MCF 10A (cell line): ENCODE measurements at regions not wholly inside any gene's neighbourhood (a gene's known extent, or its start where the extent isn't known, plus 50 kb on each side); places are given as distances from the start of the nearest gene placed in this dataset.

Experiments used
- BruUV-seq: library from RNA; stranded (reverse); fragments of 400-500 nt; replicated peaks from 2 replicates; lab custom pipeline; 2021; lab: Mats Ljungman, UMichigan
- CTCF ChIA-PET: fragments of 300-600 bp; sonication (Branson Sonifier 250); formaldehyde crosslinking; extraction: SDS; loops from one replicate; lab custom pipeline; 2021; ENCODE audit warnings: antibody characterized with exemption, inconsistent platforms; lab: Yijun Ruan, JAX
- POLR2A ChIA-PET: fragments of 300-600, 350-650 bp; sonication (Branson Sonifier 250); formaldehyde crosslinking; extraction: SDS; loops from one replicate; lab custom pipeline; 2020; ENCODE audit warnings: antibody characterized with exemption, inconsistent platforms; lab: Yijun Ruan, JAX
- DNase-seq: peaks from one replicate; pipeline ENCODE4 v3.0.0-alpha.2; 2018; ENCODE audit not compliant: unreplicated experiment
- H3K27ac Mint-ChIP-seq: one replicate; pipeline ENCODE4 v1.8.0; 2022; ENCODE audit warnings: mild to moderate bottlenecking, low read depth, mixed read lengths; ENCODE audit not compliant: unreplicated experiment
- H3K27me3 Mint-ChIP-seq: one replicate; pipeline ENCODE4 v1.8.0; 2022; ENCODE audit warnings: mixed read lengths; ENCODE audit not compliant: insufficient read depth, unreplicated experiment
- H3K36me3 Mint-ChIP-seq: one replicate; pipeline ENCODE4 v1.8.0; 2022; ENCODE audit warnings: mild to moderate bottlenecking, moderate library complexity, mixed read lengths; ENCODE audit not compliant: insufficient read depth, unreplicated experiment
- H3K4me1 Mint-ChIP-seq: one replicate; pipeline ENCODE4 v1.8.0; 2022; ENCODE audit warnings: mixed read lengths; ENCODE audit not compliant: insufficient read depth, unreplicated experiment
- H3K4me3 Mint-ChIP-seq: one replicate; pipeline ENCODE4 v1.8.0; 2022; ENCODE audit warnings: mild to moderate bottlenecking, moderate library complexity, mixed read lengths; ENCODE audit not compliant: unreplicated experiment
- H3K9me3 Mint-ChIP-seq: one replicate; pipeline ENCODE4 v1.8.0; 2022; ENCODE audit warnings: mixed read lengths; ENCODE audit not compliant: unreplicated experiment
- intact Hi-C: fragments of 100-400 bp; cut with micrococcal nuclease; formaldehyde crosslinking; loops from 2 replicates; pipeline ENCODE4 v1.14.1; 2022
- TF ChIP-seq, protein P1 (sequence below): fragments of 200-600 bp; IDR thresholded peaks from one replicate; pipeline ENCODE4 v1.8.0; 2022; ENCODE audit warnings: antibody characterized with exemption, mild to moderate bottlenecking; ENCODE audit not compliant: unreplicated experiment

DNA sequence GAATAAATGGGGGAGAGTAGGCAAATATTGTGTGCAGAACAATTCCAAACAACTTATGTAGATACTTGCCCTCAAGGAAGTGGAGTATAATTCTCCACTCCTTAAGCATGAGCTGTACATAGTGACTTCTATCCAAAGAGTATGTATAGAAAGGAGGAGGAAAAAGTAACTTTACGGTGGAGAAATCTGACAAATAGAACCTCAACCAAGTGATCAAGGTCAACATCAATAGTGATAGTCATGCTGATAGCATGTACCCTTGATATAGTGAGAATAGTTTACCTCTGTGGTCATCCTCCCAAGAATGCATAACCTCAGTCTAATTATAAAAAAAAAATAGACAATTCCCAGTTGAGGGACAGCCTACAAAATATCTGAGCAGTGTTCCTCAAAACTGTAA is 89.1 kb upstream of the NANOS1 start:
- Mint-ChIP-seq H3K27ac (no peak overlapping the region), H3K4me3 (no peak overlapping the region), H3K36me3 (peaks cover 6% of the 10 kb centered on the region), H3K9me3 (no peaks in the 10 kb centered on the region), H3K27me3 (no peaks in the 10 kb centered on the region), H3K4me1 (no peaks in the 10 kb centered on the region)
- no peak for DNase-seq
- intact Hi-C loops, result no loop called here
- no TSS peak for BruUV-seq
- CTCF ChIA-PET, result no interaction called here
- POLR2A ChIA-PET, result interaction anchor here (0.9 kb wide), 1 partner anchor 9 kb away, joined by 4 read pairs; no protein-coding TSS in a partner anchor
- TF ChIP-seq, protein P1, sequence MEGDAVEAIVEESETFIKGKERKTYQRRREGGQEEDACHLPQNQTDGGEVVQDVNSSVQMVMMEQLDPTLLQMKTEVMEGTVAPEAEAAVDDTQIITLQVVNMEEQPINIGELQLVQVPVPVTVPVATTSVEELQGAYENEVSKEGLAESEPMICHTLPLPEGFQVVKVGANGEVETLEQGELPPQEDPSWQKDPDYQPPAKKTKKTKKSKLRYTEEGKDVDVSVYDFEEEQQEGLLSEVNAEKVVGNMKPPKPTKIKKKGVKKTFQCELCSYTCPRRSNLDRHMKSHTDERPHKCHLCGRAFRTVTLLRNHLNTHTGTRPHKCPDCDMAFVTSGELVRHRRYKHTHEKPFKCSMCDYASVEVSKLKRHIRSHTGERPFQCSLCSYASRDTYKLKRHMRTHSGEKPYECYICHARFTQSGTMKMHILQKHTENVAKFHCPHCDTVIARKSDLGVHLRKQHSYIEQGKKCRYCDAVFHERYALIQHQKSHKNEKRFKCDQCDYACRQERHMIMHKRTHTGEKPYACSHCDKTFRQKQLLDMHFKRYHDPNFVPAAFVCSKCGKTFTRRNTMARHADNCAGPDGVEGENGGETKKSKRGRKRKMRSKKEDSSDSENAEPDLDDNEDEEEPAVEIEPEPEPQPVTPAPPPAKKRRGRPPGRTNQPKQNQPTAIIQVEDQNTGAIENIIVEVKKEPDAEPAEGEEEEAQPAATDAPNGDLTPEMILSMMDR, result no peak

DNA sequence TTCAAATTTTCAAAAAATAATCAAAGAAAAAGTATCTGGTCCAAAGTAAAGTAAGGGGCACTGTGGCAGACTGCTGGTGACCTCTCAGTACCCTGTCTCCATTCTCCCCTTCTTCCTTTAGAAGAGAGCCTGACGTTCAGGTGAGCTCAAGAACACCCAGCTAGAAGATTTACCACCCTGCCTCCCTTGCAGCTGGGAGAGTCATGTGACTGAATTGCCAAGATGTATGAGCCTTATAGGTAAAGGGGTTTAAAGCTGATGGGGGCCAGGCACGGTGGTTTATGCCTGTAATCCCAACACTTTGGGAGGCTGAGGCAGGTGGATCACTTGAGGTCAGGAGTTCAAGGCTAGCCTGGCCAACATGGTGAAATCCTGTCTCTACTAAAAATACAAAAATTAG is 86.3 kb upstream of the NANOS1 start:
- DNase-seq, result no peak
- POLR2A ChIA-PET, result interaction anchor here (0.6 kb wide), 1 partner anchor 98 kb away, joined by 3 read pairs; no protein-coding TSS in a partner anchor
- Mint-ChIP-seq H3K4me1 (no peaks in the 10 kb centered on the region), H3K36me3 (peaks cover 6% of the 10 kb centered on the region), H3K27me3 (no peaks in the 10 kb centered on the region), H3K9me3 (no peaks in the 10 kb centered on the region), H3K4me3 (no peak overlapping the region), H3K27ac (no peak overlapping the region)
- TF ChIP-seq, protein P1, result no peak
- CTCF ChIA-PET, result interaction anchor here (0.6 kb wide), 1 partner anchor 1259 kb away, joined by 3 read pairs; no protein-coding TSS in a partner anchor
- BruUV-seq, result no TSS peak
- intact Hi-C loops, result no loop called here

DNA sequence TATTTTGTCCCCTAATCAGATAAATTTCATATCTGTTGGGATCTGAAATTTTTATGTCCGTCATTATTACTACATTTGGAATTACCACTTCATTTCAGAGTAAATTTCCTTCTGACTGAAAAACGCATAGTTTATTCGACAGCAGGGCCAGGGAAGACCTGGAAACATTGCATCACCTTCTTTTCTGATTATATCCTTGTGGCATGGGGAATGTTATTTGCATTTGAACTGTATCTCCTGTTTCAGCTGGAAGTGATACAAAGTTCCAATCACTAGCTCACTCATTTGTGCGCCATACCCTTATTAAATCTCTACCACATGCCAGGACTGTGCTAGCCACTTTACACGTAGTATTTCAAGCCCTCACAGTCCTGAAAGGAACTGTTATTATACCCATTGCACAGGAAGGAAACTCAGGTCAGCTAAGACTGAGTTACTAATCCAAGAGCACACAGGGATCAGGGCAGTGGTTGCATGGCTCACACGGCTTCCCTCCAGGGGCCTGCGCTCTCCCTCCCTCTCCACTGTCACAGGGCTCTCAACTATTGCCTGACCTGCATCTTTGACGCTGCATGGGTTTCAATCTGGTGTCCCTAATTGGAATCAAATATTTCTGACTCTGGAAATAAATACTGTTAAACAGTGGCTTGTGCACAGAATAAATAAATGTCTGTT is 84.4 kb upstream of the NANOS1 start:
- intact Hi-C loops, result no loop called here
- DNase-seq, result no peak
- POLR2A ChIA-PET, result no interaction called here
- Mint-ChIP-seq H3K4me3 (no peak overlapping the region), H3K4me1 (peaks cover 6% of the 10 kb centered on the region), H3K27ac (no peak overlapping the region), H3K9me3 (no peaks in the 10 kb centered on the region), H3K27me3 (no peaks in the 10 kb centered on the region), H3K36me3 (no peaks in the 10 kb centered on the region)
- TF ChIP-seq, protein P1, result no peak
- BruUV-seq, result no TSS peak
- CTCF ChIA-PET, result no interaction called here

DNA sequence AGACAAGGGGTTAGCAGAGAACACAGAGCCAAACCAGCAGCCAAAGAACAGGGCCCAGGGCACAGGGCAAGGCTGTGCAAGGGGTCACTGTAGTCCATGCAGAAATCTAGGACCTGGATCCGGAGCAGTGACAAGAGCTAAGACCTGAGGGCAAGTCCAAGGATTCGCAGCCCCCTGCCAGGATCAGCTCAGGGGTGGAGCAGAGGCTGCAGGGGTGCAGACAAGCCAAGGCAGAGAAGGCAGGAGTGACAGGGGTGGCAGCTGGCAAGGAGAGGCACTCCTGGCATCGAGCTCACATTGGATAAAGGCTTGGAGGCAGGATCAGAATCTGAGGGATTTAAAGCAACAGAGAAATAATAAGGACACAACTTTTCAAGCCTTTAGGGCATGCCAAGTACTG is 80.7 kb upstream of the NANOS1 start:
- POLR2A ChIA-PET, result interaction anchor here (0.7 to 1.3 kb wide), 3 partner anchors 11 to 364 kb away, joined by 3 read pairs; partner anchors contain the start of gene CACUL1
- Mint-ChIP-seq H3K9me3 (no peaks in the 10 kb centered on the region), H3K27ac (no peak overlapping the region), H3K4me1 (peaks cover 11% of the 10 kb centered on the region), H3K27me3 (no peaks in the 10 kb centered on the region), H3K4me3 (no peak overlapping the region), H3K36me3 (no peaks in the 10 kb centered on the region)
- no peak for DNase-seq
- no TSS peak for BruUV-seq
- TF ChIP-seq, protein P1, result no peak
- intact Hi-C loops, result no loop called here
- CTCF ChIA-PET, result no interaction called here
